ENCODE measurements at regions not wholly inside any gene's neighbourhood (a gene's known extent, or its start where the extent isn't known, plus 50 kb on each side); places are given as distances from the start of the nearest gene placed in this dataset.

- TF ChIP-seq, protein P1, sequence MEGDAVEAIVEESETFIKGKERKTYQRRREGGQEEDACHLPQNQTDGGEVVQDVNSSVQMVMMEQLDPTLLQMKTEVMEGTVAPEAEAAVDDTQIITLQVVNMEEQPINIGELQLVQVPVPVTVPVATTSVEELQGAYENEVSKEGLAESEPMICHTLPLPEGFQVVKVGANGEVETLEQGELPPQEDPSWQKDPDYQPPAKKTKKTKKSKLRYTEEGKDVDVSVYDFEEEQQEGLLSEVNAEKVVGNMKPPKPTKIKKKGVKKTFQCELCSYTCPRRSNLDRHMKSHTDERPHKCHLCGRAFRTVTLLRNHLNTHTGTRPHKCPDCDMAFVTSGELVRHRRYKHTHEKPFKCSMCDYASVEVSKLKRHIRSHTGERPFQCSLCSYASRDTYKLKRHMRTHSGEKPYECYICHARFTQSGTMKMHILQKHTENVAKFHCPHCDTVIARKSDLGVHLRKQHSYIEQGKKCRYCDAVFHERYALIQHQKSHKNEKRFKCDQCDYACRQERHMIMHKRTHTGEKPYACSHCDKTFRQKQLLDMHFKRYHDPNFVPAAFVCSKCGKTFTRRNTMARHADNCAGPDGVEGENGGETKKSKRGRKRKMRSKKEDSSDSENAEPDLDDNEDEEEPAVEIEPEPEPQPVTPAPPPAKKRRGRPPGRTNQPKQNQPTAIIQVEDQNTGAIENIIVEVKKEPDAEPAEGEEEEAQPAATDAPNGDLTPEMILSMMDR (IDR thresholded peaks at IDR 0.05; ENCODE audit: insufficient read depth, low read length), result no peak
- H3K4me3 ChIP-seq (ENCODE audit: low read depth, low read length), result no peak overlapping the region
- DNase-seq (ENCODE audit: low read depth), result no peak
Observed at GRCh38 chr5:175591293-175591692, 66.6 kb upstream of the HRH2 start.

- H3K4me3 ChIP-seq (ENCODE audit: low read depth, low read length), result no peak overlapping the region
- no peak for DNase-seq (ENCODE audit: low read depth)
- TF ChIP-seq, protein P1 (IDR thresholded peaks at IDR 0.05; ENCODE audit: insufficient read depth, low read length), result no peak
Observed at GRCh38 chr5:175593794-175594193, 64.1 kb upstream of the HRH2 start.

GRCh38 chr5:175595905-175596304, 62.0 kb upstream of the HRH2 start:
- no peak for DNase-seq (ENCODE audit: low read depth)
- TF ChIP-seq, protein P1 (IDR thresholded peaks at IDR 0.05; ENCODE audit: insufficient read depth, low read length), result no peak
- H3K4me3 ChIP-seq (ENCODE audit: low read depth, low read length), result no peak overlapping the region

GRCh38 chr5:175596761-175597189, 61.1 kb upstream of the HRH2 start:
- DNase-seq (ENCODE audit: low read depth), result no peak
- H3K4me3 ChIP-seq (ENCODE audit: low read depth, low read length), result no peak overlapping the region
- TF ChIP-seq, protein P1 (IDR thresholded peaks at IDR 0.05; ENCODE audit: insufficient read depth, low read length), result no peak

DNA sequence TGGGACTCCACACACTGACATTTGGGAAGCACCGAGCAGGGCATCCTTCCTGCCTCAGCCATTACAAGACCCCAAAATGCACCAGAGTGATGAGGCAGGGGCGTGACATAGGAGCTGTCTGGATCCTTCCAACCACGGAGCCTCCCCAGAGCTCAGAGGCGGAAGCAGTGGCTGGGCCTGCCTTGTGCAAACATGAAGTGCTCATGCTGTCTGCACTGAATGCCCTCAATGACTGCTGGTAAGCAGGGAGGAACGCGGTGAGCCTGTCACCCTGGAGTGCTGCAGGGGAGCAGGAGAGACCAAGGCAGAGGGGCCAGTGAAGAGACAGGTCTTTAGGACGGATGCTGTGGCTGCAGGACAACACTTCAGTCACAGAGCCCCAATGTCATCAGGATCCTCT, 60.2 kb upstream of the HRH2 start:
- no peak overlapping the region for H3K4me3 ChIP-seq (ENCODE audit: low read depth, low read length)
- TF ChIP-seq, protein P1 (IDR thresholded peaks at IDR 0.05; ENCODE audit: insufficient read depth, low read length), result no peak
- DNase-seq (ENCODE audit: low read depth), result no peak

DNA sequence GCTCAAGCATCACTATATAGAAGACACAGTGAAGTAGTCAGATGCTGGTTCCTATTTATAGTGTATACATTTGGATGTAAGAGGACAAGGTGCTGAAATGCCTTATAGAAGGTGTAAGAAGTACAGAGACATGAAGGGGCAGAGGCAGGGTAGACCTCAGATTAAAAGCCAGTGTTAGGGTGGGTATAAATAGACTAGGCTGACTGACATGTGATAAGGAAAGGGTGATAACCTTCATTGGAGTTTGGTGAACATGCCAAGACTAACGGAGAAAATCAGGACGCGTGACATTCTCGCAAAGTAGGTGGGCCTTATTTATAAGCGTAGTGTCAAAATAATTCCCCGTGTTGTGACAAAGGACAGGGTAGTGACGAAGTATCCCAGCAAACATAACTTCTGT, 59.1 kb upstream of the HRH2 start:
- H3K4me3 ChIP-seq (ENCODE audit: low read depth, low read length), result no peak overlapping the region
- no peak for DNase-seq (ENCODE audit: low read depth)
- TF ChIP-seq, protein P1 (IDR thresholded peaks at IDR 0.05; ENCODE audit: insufficient read depth, low read length), result no peak

GRCh38 chr5:175599210-175599609, 58.7 kb upstream of the HRH2 start:
- no peak for DNase-seq (ENCODE audit: low read depth)
- H3K4me3 ChIP-seq (ENCODE audit: low read depth, low read length), result no peak overlapping the region
- TF ChIP-seq, protein P1 (IDR thresholded peaks at IDR 0.05; ENCODE audit: insufficient read depth, low read length), result no peak
